ENCODE measurements at regions not wholly inside any gene's neighbourhood (a gene's known extent, or its start where the extent isn't known, plus 50 kb on each side); places are given as distances from the start of the nearest gene placed in this dataset.
A peak's percentile ranks its signal among the peaks of the same experiment; 100 is the strongest.

- no peak for DNase-seq (ENCODE audit: low read depth, low spot score)
- in situ Hi-C loops (cut with HindIII; ENCODE audit: low sequenced_read_pairs), result no loop called here
- H3K4me3 ChIP-seq (ENCODE audit: low read depth, low read length), result no peak overlapping the region
- no peak for TF ChIP-seq CTCF (IDR thresholded peaks at IDR 0.05; ENCODE audit: low read depth, low read length)
Observed at GRCh38 chr1:19567041-19567440, 77.1 kb upstream of the NBL1 start.

- no peak for TF ChIP-seq CTCF (IDR thresholded peaks at IDR 0.05; ENCODE audit: low read depth, low read length)
- no peak for DNase-seq (ENCODE audit: low read depth, low spot score)
- in situ Hi-C loops (cut with HindIII; ENCODE audit: low sequenced_read_pairs), result no loop called here
- H3K4me3 ChIP-seq (ENCODE audit: low read depth, low read length), result no peak overlapping the region
Observed at GRCh38 chr1:19564366-19564765, 79.0 kb upstream of the CAPZB start.

GRCh38 chr1:19563324-19564097 is 78.2 kb upstream of the CAPZB start:
- in situ Hi-C loops (cut with HindIII; ENCODE audit: low sequenced_read_pairs), result no loop called here
- TF ChIP-seq CTCF (IDR thresholded peaks at IDR 0.05; ENCODE audit: low read depth, low read length), result no peak
- no peak overlapping the region for H3K4me3 ChIP-seq (ENCODE audit: low read depth, low read length)

GRCh38 chr1:19562847-19563246 is 77.5 kb upstream of the CAPZB start:
- in situ Hi-C loops (cut with HindIII; ENCODE audit: low sequenced_read_pairs), result no loop called here
- no peak for TF ChIP-seq CTCF (IDR thresholded peaks at IDR 0.05; ENCODE audit: low read depth, low read length)
- no peak overlapping the region for H3K4me3 ChIP-seq (ENCODE audit: low read depth, low read length)
- DNase-seq (ENCODE audit: low read depth, low spot score), result no peak

More at GRCh38 chr1:19563324-19564097, 78.2 kb upstream of the CAPZB start:
- peak; percentile 42 for DNase-seq (ENCODE audit: low read depth, low spot score)

GRCh38 chr1:19560480-19560879 is 75.1 kb upstream of the CAPZB start:
- no peak overlapping the region for H3K4me3 ChIP-seq (ENCODE audit: low read depth, low read length)
- TF ChIP-seq CTCF (IDR thresholded peaks at IDR 0.05; ENCODE audit: low read depth, low read length), result no peak
- in situ Hi-C loops (cut with HindIII; ENCODE audit: low sequenced_read_pairs), result no loop called here
- DNase-seq (ENCODE audit: low read depth, low spot score), result no peak

GRCh38 chr1:19559641-19560040 is 74.3 kb upstream of the CAPZB start:
- no peak for TF ChIP-seq CTCF (IDR thresholded peaks at IDR 0.05; ENCODE audit: low read depth, low read length)
- no peak overlapping the region for H3K4me3 ChIP-seq (ENCODE audit: low read depth, low read length)
- in situ Hi-C loops (cut with HindIII; ENCODE audit: low sequenced_read_pairs), result no loop called here
- DNase-seq (ENCODE audit: low read depth, low spot score), result peak; percentile 86
